Amniotic epithelial cell (primary cell): ENCODE measurements at regions not wholly inside any gene's neighbourhood (a gene's known extent, or its start where the extent isn't known, plus 50 kb on each side); places are given as distances from the start of the nearest gene placed in this dataset.

Source experiments
- DNase-seq: peaks from one replicate; pipeline ENCODE4 v3.0.0-alpha.2; 2010; ENCODE audit warnings: low read depth

DNA sequence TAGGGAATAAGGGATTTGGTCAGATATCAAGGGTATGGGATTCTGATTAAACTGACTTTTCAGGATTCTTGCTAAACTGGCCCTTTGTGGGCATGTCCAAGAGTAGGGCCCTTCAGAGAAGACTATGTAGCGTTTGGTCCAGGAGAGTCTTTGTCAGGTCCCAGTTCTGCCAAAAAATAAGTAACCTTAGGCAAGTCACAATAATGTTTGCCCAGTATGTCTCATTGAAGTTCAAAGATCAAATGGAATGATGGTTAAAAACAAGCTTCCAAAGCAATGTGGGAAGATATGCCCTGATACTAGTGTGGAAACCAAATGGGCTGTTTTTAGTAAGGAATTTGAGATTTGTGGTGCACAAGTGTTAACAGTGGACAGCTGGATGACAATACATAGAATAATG, 454.4 kb downstream of the WDR72 start:
- DNase-seq, result no peak

DNA sequence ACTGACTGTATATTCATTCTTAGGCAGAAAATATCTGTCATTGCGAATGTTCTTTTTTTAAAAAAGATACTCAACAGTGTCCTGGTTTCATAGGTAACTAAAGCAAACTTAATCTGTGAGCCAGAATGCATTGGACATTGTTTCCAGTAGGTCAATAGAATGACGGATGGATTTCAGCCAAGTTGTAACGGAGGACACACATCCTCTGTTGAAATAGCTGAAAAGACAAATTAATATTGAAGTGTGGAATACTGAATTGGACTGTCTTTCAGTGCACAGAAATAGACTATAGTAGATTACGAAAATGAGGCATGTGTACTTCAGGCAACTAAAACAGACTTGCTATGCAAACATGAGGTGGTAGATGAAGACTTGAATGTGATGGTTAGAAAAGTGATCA, 461.6 kb downstream of the WDR72 start:
- DNase-seq, result no peak

- DNase-seq, result no peak
Measured at GRCh38 chr15:53296603-53297002, 462.9 kb downstream of the WDR72 start.

DNA sequence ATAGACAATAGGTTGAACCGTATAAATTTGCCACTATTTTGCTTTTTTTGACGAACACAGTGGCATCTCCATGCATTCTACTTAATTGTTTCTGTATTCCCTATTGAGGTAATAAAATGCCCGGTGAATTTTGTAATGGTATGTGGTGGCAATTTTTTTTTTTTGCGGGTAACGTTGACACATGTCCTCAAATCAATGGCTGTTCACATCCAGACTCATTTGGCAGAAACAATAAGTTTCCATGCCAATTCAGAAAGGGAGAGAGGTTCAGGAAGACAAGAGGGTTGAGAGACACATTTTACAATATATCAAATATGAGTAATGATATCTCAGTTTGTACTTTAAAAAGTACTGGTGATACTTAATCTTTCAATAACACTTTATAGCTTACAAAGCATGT, 463.9 kb downstream of the WDR72 start:
- DNase-seq, result no peak

- DNase-seq, result no peak
Measured at GRCh38 chr15:53288542-53288941, 470.9 kb downstream of the WDR72 start.

DNA sequence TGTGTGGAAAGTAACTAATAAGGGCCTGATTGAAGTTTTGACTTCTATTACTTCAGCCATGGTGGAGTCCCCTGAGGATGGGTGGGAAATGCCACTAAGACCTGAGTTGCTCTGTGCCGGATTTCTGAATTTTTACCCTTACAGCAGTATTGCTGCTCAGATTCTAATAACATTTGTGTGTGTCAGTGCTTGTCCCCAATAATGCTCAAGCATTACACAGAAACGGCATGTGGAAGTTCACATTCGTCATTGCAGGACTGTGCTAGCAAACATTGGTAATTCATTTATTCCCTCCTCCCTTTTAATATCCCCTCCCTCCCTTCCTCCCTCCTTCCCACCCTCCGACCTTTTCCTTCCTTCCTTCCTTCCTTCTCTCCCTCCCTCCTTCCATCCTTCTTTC, 484.5 kb upstream of the ONECUT1 start:
- DNase-seq, result no peak

DNA sequence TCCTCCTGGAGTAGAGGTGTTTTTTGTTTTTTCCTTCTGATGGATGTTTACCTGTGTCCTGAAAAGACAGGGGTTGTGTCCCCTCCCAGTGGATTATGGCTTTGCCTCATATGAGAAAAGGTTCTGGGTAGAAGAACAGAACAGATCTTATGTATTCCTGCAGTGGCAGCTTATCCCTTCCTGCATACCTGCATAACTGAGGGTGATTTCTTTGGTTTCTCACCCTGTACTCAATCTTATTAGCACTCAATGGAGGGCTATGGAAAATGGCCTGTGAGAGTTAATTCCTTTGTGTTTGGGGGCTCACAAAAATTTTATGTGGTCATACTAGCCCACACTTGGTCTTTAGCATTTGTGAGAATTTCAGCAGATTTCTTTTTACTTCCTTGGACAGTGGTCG, 482.0 kb upstream of the ONECUT1 start:
- no peak for DNase-seq

- DNase-seq, result no peak
Measured at GRCh38 chr15:53266176-53266575, 476.0 kb upstream of the ONECUT1 start.

GRCh38 chr15:53260647-53261046, 470.5 kb upstream of the ONECUT1 start:
- DNase-seq, result no peak

- DNase-seq, result no peak
Measured at GRCh38 chr15:53256457-53256856, 466.3 kb upstream of the ONECUT1 start.

GRCh38 chr15:53256043-53256442, 465.9 kb upstream of the ONECUT1 start:
- DNase-seq, result no peak

DNA sequence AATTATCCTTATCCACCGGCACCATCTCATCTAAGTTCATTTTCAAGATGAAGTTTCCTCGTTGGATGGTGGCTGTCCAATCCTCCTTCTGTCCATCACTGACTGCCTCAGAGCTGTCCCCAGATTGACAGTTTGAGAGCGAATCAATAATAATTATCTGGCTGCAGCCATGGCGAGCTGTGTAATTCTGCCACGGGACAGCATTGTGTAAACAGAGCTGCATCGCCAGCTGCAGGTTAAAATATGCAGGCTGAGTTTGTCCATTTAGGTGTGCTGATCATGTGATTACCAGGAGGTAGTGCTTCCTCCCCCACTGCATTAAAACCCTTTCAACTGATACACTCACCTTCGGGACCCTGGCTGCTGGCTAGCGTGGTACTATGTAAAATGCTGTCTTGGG, 461.9 kb upstream of the ONECUT1 start:
- DNase-seq, result no peak

GRCh38 chr15:53251523-53251922, 461.4 kb upstream of the ONECUT1 start:
- no peak for DNase-seq

DNA sequence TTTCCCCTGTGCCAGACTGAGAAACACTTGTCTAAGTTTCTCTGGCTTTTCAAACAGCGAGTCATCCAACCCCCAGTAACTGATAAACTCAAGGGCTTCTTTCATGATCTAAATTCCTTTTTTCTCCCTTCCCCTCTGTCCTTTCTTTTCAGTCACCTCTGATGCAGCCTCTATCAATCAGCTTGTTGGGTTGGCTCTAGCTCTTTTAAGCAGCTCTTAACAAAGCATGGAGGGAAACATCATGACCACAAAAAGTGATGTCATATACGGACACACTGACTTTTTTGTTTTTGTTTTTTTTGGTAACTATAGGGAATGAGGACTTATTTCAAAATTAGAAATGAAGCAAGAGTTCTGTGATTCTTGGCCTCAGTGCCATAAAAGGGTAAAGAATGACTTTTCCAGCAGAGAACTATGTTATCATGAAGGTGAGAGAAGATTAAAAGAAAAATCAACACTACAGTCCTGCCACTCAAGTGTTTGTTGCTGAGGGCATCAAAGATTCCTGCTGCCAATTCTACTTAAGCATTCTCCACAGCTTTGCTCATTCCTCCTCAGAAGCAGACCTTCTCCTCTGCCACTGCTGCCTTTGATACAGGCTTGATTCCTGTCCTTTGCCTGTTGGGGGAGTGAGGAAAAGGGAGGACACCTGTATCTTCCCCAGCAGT, 457.0 kb upstream of the ONECUT1 start:
- no peak for DNase-seq

- DNase-seq, result no peak
Measured at GRCh38 chr15:53246404-53246803, 456.3 kb upstream of the ONECUT1 start.

GRCh38 chr15:53233801-53234200, 443.7 kb upstream of the ONECUT1 start:
- no peak for DNase-seq

DNA sequence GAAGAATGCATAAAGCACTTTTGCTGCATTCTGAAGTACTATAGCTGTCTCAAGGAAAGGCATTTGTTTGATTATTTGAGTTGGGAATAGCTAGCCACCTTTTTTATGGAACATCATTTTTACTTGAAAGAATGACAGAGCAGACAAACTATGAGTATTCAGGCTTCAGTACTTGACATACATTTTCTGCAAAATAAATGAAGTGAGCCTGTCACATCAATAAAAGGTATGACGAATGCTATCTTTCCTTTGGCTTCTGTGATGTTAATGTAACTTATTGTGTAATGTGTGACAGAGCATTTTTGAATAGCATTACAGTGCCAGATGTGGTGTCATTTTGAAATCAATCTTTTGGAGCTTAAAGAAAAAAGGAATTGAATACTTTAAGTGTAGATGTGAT, 440.3 kb upstream of the ONECUT1 start:
- no peak for DNase-seq

DNA sequence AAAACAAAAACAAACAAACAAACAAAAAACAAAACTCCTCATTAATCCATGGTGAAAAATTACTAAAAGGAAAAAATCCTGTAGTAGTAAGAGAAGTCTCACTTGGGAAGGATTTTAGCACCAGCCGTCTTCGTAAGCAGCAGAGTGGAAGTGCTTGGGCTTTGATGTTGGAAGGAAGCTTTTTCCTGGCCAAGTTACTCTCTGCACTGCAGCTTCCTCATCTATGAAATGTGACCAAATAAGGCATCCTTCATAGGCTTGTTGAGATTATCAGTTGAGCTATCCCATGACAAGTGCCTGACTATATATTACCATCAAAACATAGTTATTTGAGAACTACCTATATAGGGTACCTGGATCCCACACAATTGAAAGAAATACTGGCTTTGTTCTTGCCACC, 436.4 kb upstream of the ONECUT1 start:
- DNase-seq, result no peak

GRCh38 chr15:53225781-53226180, 435.6 kb upstream of the ONECUT1 start:
- no peak for DNase-seq

DNA sequence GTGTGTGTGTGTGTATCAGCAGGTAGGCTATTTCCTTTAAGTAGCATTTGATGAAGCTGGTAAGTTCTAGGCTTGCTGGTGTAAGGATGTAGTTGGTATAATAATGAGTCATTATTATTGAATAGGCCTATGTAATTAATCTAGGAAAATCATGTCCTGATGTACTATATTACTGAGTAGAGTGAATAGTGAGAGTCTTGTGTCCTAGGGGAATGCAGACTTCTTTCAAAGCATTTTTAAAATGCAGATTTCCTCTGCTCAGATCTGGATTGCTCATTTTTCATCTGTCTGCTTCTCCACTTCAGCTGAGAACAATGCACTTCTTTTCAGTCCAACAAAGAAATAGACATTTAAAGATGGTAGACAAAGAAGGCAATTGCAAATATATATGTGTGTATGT, 434.2 kb upstream of the ONECUT1 start:
- DNase-seq, result no peak

- DNase-seq, result no peak
Measured at GRCh38 chr15:53223815-53224214, 433.7 kb upstream of the ONECUT1 start.

- DNase-seq, result no peak
Measured at GRCh38 chr15:53218666-53219580, 428.8 kb upstream of the ONECUT1 start.

DNA sequence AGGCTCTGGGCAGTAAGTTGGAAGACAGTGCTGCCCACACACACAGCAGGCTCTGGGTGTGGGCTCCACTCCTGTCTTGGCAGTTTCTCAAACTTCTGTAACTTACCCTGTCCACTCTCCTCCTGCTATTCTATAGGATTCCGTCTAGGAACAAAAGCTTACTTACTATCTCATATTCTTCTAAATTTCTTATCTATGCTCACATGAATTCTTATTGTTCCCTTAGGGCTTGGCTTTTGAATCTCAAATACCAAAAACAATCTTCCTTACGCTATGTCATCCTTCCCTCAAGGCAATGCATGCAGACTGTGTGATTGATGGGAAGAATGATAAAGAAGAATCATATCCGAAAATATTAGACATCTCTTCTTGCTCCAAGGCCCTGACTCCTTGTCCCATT, 425.9 kb upstream of the ONECUT1 start:
- DNase-seq, result no peak

DNA sequence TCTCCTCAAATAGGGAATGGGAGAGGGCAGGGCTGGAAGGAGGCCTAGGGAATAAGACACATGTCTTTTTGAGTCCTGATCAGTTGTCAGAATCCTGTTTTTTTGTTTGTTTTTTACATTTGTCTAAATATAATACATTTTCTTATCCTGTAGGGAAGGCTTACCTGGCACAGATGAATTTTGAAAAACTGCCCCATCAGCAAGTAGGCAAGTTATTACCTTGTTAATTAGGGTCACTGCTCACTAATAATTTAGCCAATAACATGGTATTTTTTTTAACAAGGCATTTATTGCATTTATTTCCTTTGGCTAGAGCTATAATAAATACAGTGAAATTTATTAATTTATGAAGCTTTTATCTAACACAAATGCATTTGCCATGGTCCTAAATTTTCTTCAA, 423.2 kb upstream of the ONECUT1 start:
- no peak for DNase-seq
